Liver (tissue), 8 donors: ENCODE measurements at regions not wholly inside any gene's neighbourhood (a gene's known extent, or its start where the extent isn't known, plus 50 kb on each side); places are given as distances from the start of the nearest gene placed in this dataset.

Experiments used
- DNase-seq: peaks from one replicate; pipeline ENCODE4 v3.0.0-alpha.2; 2017; ENCODE audit warnings: low spot score
- H3K27ac ChIP-seq, 2 donors: one replicate each; pipeline ENCODE4 v1.7.0; 2013; ENCODE audit warnings: inconsistent platforms in 2 of 2, low read length in 2 of 2, control low read depth in 1 of 2, low read depth in 1 of 2, mild to moderate bottlenecking in 1 of 2
- H3K27me3 ChIP-seq, 4 donors: one replicate each; pipeline versions ENCODE4 v1.6.1 to v1.7.0; 2013; ENCODE audit warnings: low read length in 3 of 4, inconsistent platforms in 1 of 4, mild to moderate bottlenecking in 1 of 4, moderate library complexity in 1 of 4; ENCODE audit not compliant: control insufficient read depth in 4 of 4, insufficient read depth in 4 of 4
- H3K36me3 ChIP-seq, 4 donors: one replicate each; pipeline versions ENCODE4 v1.6.1 to v1.7.0; 2013; ENCODE audit warnings: low read length in 3 of 4, mild to moderate bottlenecking in 3 of 4, low read depth in 1 of 4, moderate library complexity in 1 of 4; ENCODE audit not compliant: control insufficient read depth in 4 of 4, insufficient read depth in 3 of 4
- H3K4me1 ChIP-seq, 4 donors: one replicate each; pipeline versions ENCODE4 v1.6.1 to v1.7.0; 2013; ENCODE audit warnings: low read length in 3 of 4, mild to moderate bottlenecking in 3 of 4, moderate library complexity in 1 of 4; ENCODE audit not compliant: control insufficient read depth in 4 of 4, insufficient read depth in 4 of 4
- H3K4me3 ChIP-seq, 3 donors: one replicate each; pipeline versions ENCODE4 v1.6.1 to v1.7.0; 2013; ENCODE audit warnings: low read length in 3 of 3, control low read depth in 1 of 3, low read depth in 1 of 3, mild to moderate bottlenecking in 1 of 3
- H3K9ac ChIP-seq, 2 donors: one replicate each; pipeline ENCODE4 v1.7.0; 2013; ENCODE audit warnings: low read length in 2 of 2, mild to moderate bottlenecking in 2 of 2, moderate library complexity in 2 of 2, control low read depth in 1 of 2, low read depth in 1 of 2
- H3K9me3 ChIP-seq, 4 donors: one replicate each; pipeline versions ENCODE4 v1.6.1 to v1.7.0; 2013; ENCODE audit warnings: low read length in 3 of 4; ENCODE audit not compliant: control insufficient read depth in 4 of 4
- ATF3 ChIP-seq: IDR thresholded peaks from 2 replicates; pipeline ENCODE4 v1.6.1; 2016; ENCODE audit warnings: antibody characterized with exemption
- CTCF ChIP-seq: fragments of 150-350 bp; IDR thresholded peaks from 2 replicates; pipeline ENCODE4 v1.5.1; 2017; ENCODE audit warnings: improper control_type of control experiment, low read depth, low read length; ENCODE audit not compliant: missing input control
- EGR1 ChIP-seq, 2 donors: IDR thresholded peaks; 2 replicates each; pipeline ENCODE4 v1.6.1; 2016 to 2018; ENCODE audit warnings: antibody characterized with exemption in 2 of 2, low read depth in 2 of 2
- FOXA1 ChIP-seq: IDR thresholded peaks from 2 replicates; pipeline ENCODE4 v1.6.1; 2016; ENCODE audit warnings: antibody characterized with exemption
- FOXA2 ChIP-seq: IDR thresholded peaks from 2 replicates; pipeline ENCODE4 v1.6.1; 2016; ENCODE audit warnings: antibody characterized with exemption
- GABPA ChIP-seq, 2 donors: IDR thresholded peaks in 1 of 2; conservative IDR thresholded peaks in 1 of 2; 2 replicates each; pipeline ENCODE4 v1.6.1; 2016; ENCODE audit warnings: antibody characterized with exemption in 2 of 2, mild to moderate bottlenecking in 1 of 2, moderate library complexity in 1 of 2
- HNF4A ChIP-seq, 2 donors: conservative IDR thresholded peaks; 2 replicates each; pipeline ENCODE4 v1.6.1; 2016; ENCODE audit warnings: antibody characterized with exemption in 2 of 2, mild to moderate bottlenecking in 2 of 2
- HNF4G ChIP-seq: IDR thresholded peaks from 2 replicates; pipeline ENCODE4 v1.6.1; 2016; ENCODE audit warnings: antibody characterized with exemption
- JUND ChIP-seq, 2 donors: IDR thresholded peaks; 2 replicates each; pipeline ENCODE4 v1.6.1; 2016; ENCODE audit warnings: antibody characterized with exemption in 2 of 2
- MAX ChIP-seq: IDR thresholded peaks from 2 replicates; pipeline ENCODE4 v1.6.1; 2016; ENCODE audit warnings: antibody characterized with exemption
- NR2F2 ChIP-seq: IDR thresholded peaks from 2 replicates; pipeline ENCODE4 v1.6.1; 2016; ENCODE audit warnings: antibody characterized with exemption
- RAD21 ChIP-seq, 2 donors: IDR thresholded peaks; 2 replicates each; pipeline ENCODE4 v1.6.1; 2016; ENCODE audit warnings: antibody characterized with exemption in 2 of 2, mild to moderate bottlenecking in 2 of 2
- REST ChIP-seq: IDR thresholded peaks from 2 replicates; pipeline ENCODE4 v1.6.1; 2016; ENCODE audit warnings: antibody characterized with exemption, mild to moderate bottlenecking
- RXRA ChIP-seq, 2 donors: IDR thresholded peaks; 2 replicates each; pipeline ENCODE4 v1.6.1; 2017 to 2018; ENCODE audit warnings: antibody characterized with exemption in 2 of 2, mild to moderate bottlenecking in 1 of 2
- SP1 ChIP-seq: IDR thresholded peaks from 2 replicates; pipeline ENCODE4 v1.6.1; 2018; ENCODE audit warnings: antibody characterized with exemption, mild to moderate bottlenecking
- TAF1 ChIP-seq: conservative IDR thresholded peaks from 2 replicates; pipeline ENCODE4 v1.6.1; 2016; ENCODE audit warnings: antibody characterized with exemption, mild to moderate bottlenecking
- YY1 ChIP-seq: IDR thresholded peaks from 2 replicates; pipeline ENCODE4 v1.6.1; 2016; ENCODE audit warnings: antibody characterized with exemption, mild to moderate bottlenecking
- ZBTB33 ChIP-seq: IDR thresholded peaks from 2 replicates; pipeline ENCODE4 v1.6.1; 2016; ENCODE audit warnings: antibody characterized with exemption
- WGBS: extraction: QIAGEN DNeasy Blood & Tissue Kit; methylation state at CpG from one replicate; pipeline ENCODE4 v1.1.7; 2013; 5-methylcytosine and 5-hydroxymethylcytosine counted together
- donor health status: healthy.
- donor health status: healthy.
- donor health status: healthy.
- donor health status: healthy.
- donor health status: healthy.

GRCh38 chr20:20869161-20869775 lies 156.8 kb upstream of the RALGAPA2 start:
- no peak for DNase-seq
- H3K36me3 ChIP-seq = no peaks in the 10 kb centered on the region
- no peak overlapping the region for H3K27ac ChIP-seq
- peaks cover 0 to 2% (median under 1%) of the 10 kb centered on the region in 4 donors for H3K27me3 ChIP-seq
- H3K9me3 ChIP-seq = no peaks in the 10 kb centered on the region
- 80% methylated on average over 5 of the region's 5 CpGs for WGBS
- no peaks in the 10 kb centered on the region for H3K4me1 ChIP-seq
- no peak overlapping the region for H3K9ac ChIP-seq
- no peak for TF ChIP-seq FOXA2
- no peak for TF ChIP-seq TAF1
- no peak for TF ChIP-seq REST
- no peak for TF ChIP-seq JUND (IDR thresholded peaks at IDR 0.05)
- TF ChIP-seq YY1 = no peak
- TF ChIP-seq ZBTB33 = no peak
- TF ChIP-seq GABPA (IDR thresholded peaks at IDR 0.05 in 1 of 2, conservative IDR thresholded peaks at IDR 0.05 in 1 of 2) = no peak
- TF ChIP-seq RXRA (IDR thresholded peaks at IDR 0.05) = no peak
- TF ChIP-seq HNF4G = no peak
- TF ChIP-seq MAX = no peak
- TF ChIP-seq HNF4A (conservative IDR thresholded peaks at IDR 0.05) = no peak
- no peak for TF ChIP-seq EGR1 (IDR thresholded peaks at IDR 0.05; ENCODE audit: low read depth in 2 of 2)
- TF ChIP-seq FOXA1 = no peak
- TF ChIP-seq NR2F2 = no peak
- no peak for TF ChIP-seq CTCF
- no peak for TF ChIP-seq ATF3
- TF ChIP-seq SP1 = no peak
- TF ChIP-seq RAD21 (IDR thresholded peaks at IDR 0.05) = no peak
- no peak overlapping the region for H3K4me3 ChIP-seq
